Heart left ventricle (tissue), 13 donors: ENCODE measurements at regions not wholly inside any gene's neighbourhood (a gene's known extent, or its start where the extent isn't known, plus 50 kb on each side); places are given as distances from the start of the nearest gene placed in this dataset.

Experiments
- POLR2A ChIP-seq, 2 donors: fragments of 450-650 bp; IDR thresholded peaks; one replicate each; pipeline ENCODE4 v1.6.1; 2017; ENCODE audit warnings: antibody characterized with exemption in 2 of 2, mild to moderate bottlenecking in 2 of 2, moderate library complexity in 2 of 2
- TF ChIP-seq, protein P1 (sequence below), 12 donors: fragments of 200-600 bp; sonication (generic) in 4 of 12; IDR thresholded peaks; one replicate each; pipeline versions ENCODE4 v1.5.0 to v1.8.0; 2018 to 2022; ENCODE audit warnings: antibody characterized with exemption in 12 of 12, mild to moderate bottlenecking in 5 of 12
- donor health status: ischemic (EF 13 %, LVEDD 7.1; RV severe dilation, severe dysfunction).
- donor health status: DM: no; HTN: yes; CAD: no.
- donor health status: DM: no; HTN: no; CAD: no.
- donor health status: ischemic (EF 25% LVEDD 6.9; RV normal size, moderate dysfunction).
- donor health status: ischemic (EF 25% LVEDD 5.7; RV mildly dilated, moderate dysfunction).
- donor health status: ischemic (EF 35%, LVEDD 5.7; RV mildly dilated, moderate dysfunction).
- donor health status: nonischemic (EF 11% LVEDD 7.7; RV severe dilation, severe dysfunction).
- donor health status: DM: yes; HTN: yes; CAD: no.
- donor health status: PGD.
- donor health status: ischemic (EF 29% LVEDD 5.4; RV normal size, mild dysfunction).
- donor health status: nonischemic (EF 23%, LVEDD 6.1; RV moderate dilation, normal function).

DNA sequence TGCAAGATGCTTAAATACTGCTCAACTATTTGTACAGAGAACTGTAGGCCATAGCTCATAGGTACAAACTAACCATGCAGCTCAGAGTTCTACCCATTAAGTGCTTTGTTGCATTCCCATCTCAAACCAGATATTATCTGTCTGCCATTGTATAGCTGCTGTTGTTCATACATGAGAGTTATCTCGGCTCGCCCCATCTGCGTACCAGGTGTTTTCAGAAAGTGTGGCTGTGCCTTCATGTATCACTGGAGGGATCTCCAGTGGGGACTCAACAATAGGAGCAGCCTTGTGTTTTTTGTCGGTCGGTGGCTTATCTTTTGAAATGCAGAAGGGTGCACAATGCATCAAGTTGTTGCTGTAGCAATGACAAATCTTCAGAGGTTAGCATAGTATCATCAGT is 678.3 kb downstream of the RERGL start:
- TF ChIP-seq, protein P1, sequence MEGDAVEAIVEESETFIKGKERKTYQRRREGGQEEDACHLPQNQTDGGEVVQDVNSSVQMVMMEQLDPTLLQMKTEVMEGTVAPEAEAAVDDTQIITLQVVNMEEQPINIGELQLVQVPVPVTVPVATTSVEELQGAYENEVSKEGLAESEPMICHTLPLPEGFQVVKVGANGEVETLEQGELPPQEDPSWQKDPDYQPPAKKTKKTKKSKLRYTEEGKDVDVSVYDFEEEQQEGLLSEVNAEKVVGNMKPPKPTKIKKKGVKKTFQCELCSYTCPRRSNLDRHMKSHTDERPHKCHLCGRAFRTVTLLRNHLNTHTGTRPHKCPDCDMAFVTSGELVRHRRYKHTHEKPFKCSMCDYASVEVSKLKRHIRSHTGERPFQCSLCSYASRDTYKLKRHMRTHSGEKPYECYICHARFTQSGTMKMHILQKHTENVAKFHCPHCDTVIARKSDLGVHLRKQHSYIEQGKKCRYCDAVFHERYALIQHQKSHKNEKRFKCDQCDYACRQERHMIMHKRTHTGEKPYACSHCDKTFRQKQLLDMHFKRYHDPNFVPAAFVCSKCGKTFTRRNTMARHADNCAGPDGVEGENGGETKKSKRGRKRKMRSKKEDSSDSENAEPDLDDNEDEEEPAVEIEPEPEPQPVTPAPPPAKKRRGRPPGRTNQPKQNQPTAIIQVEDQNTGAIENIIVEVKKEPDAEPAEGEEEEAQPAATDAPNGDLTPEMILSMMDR (IDR thresholded peaks at IDR 0.05): no peak
- no peak for TF ChIP-seq POLR2A (IDR thresholded peaks at IDR 0.05)
